ENCODE measurements at regions not wholly inside any gene's neighbourhood (a gene's known extent, or its start where the extent isn't known, plus 50 kb on each side); places are given as distances from the start of the nearest gene placed in this dataset.
A peak's percentile ranks its signal among the peaks of the same experiment; 100 is the strongest.

- no TSS peak for BruUV-seq (replicated peaks)
- no peaks in the 10 kb centered on the region for H3K9me3 ChIP-seq (ENCODE audit: control insufficient read depth, insufficient read depth, low read length)
- no peaks in the 10 kb centered on the region for H3K79me1 ChIP-seq (ENCODE audit: low read depth in 1 of 2, low read length in 2 of 2)
- H3K56ac ChIP-seq (ENCODE audit: extremely low read depth, insufficient read depth, low read length): no peak overlapping the region
- WGBS, 2 experiments (ENCODE audit: extremely low coverage in 2 of 2, insufficient read length in 1 of 2): no CpG with 5 or more reads among the region's 2 CpGs
- H3K27me3 ChIP-seq (ENCODE audit: control insufficient read depth, insufficient read depth, low read length): no peaks in the 10 kb centered on the region
- H2BK5ac ChIP-seq (ENCODE audit: low read depth, low read length, poor library complexity, severe bottlenecking): no peak overlapping the region
- in situ Hi-C loops (cut with MboI; ENCODE audit: low sequenced_read_pairs) (no loop called here), intact Hi-C loops (cut with micrococcal nuclease) (no loop called here), dilution Hi-C loops (cut with HindIII; ENCODE audit: low sequenced_read_pairs, unreplicated experiment) (no loop called here)
- ATAC-seq (ENCODE audit: low read depth) (no peak), DNase-seq (no peak)
- no peak overlapping the region for H3K4me2 ChIP-seq (ENCODE audit: low read depth, low read length)
- no peaks in the 10 kb centered on the region for H3K36me3 ChIP-seq (ENCODE audit: control insufficient read depth, insufficient read depth, low read length)
- H3K23ac ChIP-seq (ENCODE audit: low read depth, low read length): no peak overlapping the region
- H2AFZ ChIP-seq (replicated peaks; ENCODE audit: low read length, poor library complexity): no peak overlapping the region
- no peak overlapping the region for H4K8ac ChIP-seq (ENCODE audit: low read depth in 2 of 2, low read length in 2 of 2)
- no peak overlapping the region for H3K9ac ChIP-seq (ENCODE audit: low read depth, low read length)
- peak; percentile 65 for TF ChIP-seq MAFK (IDR thresholded peaks at IDR 0.05; ENCODE audit: low read depth, low read length)
- no peak for TF ChIP-seq RAD21 (IDR thresholded peaks at IDR 0.05; ENCODE audit: low read length)
- no peak for TF ChIP-seq ELK1 (IDR thresholded peaks at IDR 0.05; ENCODE audit: borderline replicate concordance, low read depth, low read length)
- TF ChIP-seq MAZ (IDR thresholded peaks at IDR 0.05; ENCODE audit: borderline replicate concordance, low read depth, low read length): no peak
- H3K27ac ChIP-seq (ENCODE audit: insufficient read depth, low read length): no peak overlapping the region
- H2AK5ac ChIP-seq (ENCODE audit: low read depth, low read length): no peak overlapping the region
- no peak overlapping the region for H3K4ac ChIP-seq (ENCODE audit: low read depth, low read length)
- peaks cover 1% of the 10 kb centered on the region for H3K4me1 ChIP-seq (ENCODE audit: control insufficient read depth, insufficient read depth, low read length)
- H2AK9ac ChIP-seq (replicated peaks; ENCODE audit: low read depth, low read length, poor library complexity): no peak overlapping the region
- H4K20me1 ChIP-seq (ENCODE audit: insufficient read depth, low read length): no peaks in the 10 kb centered on the region
- no peak overlapping the region for H2BK120ac ChIP-seq (ENCODE audit: low read depth, low read length)
- no peak overlapping the region for H3K18ac ChIP-seq (ENCODE audit: low read depth, low read length)
- H2BK15ac ChIP-seq (ENCODE audit: low read depth, low read length): no peak overlapping the region
- no peak overlapping the region for H3K4me3 ChIP-seq (ENCODE audit: insufficient read depth, low read depth, low read length)
- ChIA-PET CTCF (no interaction called here), POLR2A (ENCODE audit: unreplicated experiment) (no interaction called here)
- no peak overlapping the region for H3K14ac ChIP-seq (replicated peaks; ENCODE audit: low read depth, low read length)
- H4K91ac ChIP-seq (ENCODE audit: insufficient read depth, low read depth, low read length): no peak overlapping the region
- H3K9me1 ChIP-seq (ENCODE audit: insufficient read depth, low read length): no peaks in the 10 kb centered on the region
- H2BK20ac ChIP-seq (ENCODE audit: low read depth, low read length): no peak overlapping the region
- H4K5ac ChIP-seq (ENCODE audit: low read depth, low read length): no peak overlapping the region
Measured at GRCh38 chr12:27875677-27876076, 95.6 kb upstream of the MANSC4 start.

Measured in IMR-90 (cell line).